Keratinocyte (primary cell): ENCODE measurements at regions not wholly inside any gene's neighbourhood (a gene's known extent, or its start where the extent isn't known, plus 50 kb on each side); places are given as distances from the start of the nearest gene placed in this dataset.

Experiments
- DNase-seq: peaks from one replicate; pipeline ENCODE4 v3.0.0-alpha.2; 2011; ENCODE audit warnings: low read depth, missing footprints, low spot score
- FAIRE-seq: peaks from 2 replicates; lab custom pipeline; 2011; peaks lifted over from hg19 to GRCh38; lab: Jason Lieb, UNC
- H2AFZ ChIP-seq: 2 replicates; pipeline ENCODE4 v1.6.0; 2012; ENCODE audit warnings: low read length, control low read depth, inconsistent platforms; ENCODE audit not compliant: control insufficient read depth
- H3K27ac ChIP-seq: 2 replicates; pipeline ENCODE4 v1.5.1; 2011; ENCODE audit warnings: low read length; ENCODE audit not compliant: control insufficient read depth, insufficient read depth
- H3K27me3 ChIP-seq: 3 replicates; pipeline ENCODE4 v1.6.0; 2011; ENCODE audit warnings: low read length; ENCODE audit not compliant: control insufficient read depth, insufficient read depth; ENCODE audit errors: extremely low read depth
- H3K36me3 ChIP-seq, 2 experiments: 2 replicates in 1 of 2; 3 replicates in 1 of 2; pipeline ENCODE4 v1.5.1; 2011; ENCODE audit warnings: low read length in 2 of 2, mild to moderate bottlenecking in 1 of 2; ENCODE audit not compliant: control insufficient read depth in 2 of 2, insufficient read depth in 2 of 2; ENCODE audit errors: extremely low read depth in 1 of 2
- H3K4me1 ChIP-seq: 3 replicates; pipeline ENCODE4 v1.5.1; 2011; ENCODE audit warnings: low read length; ENCODE audit not compliant: control insufficient read depth, insufficient read depth; ENCODE audit errors: extremely low read depth
- H3K4me2 ChIP-seq: 3 replicates; pipeline ENCODE4 v1.6.0; 2011; ENCODE audit warnings: low read depth, low read length; ENCODE audit not compliant: control insufficient read depth, insufficient read depth; ENCODE audit errors: extremely low read depth
- H3K4me3 ChIP-seq, 3 experiments: fragments of 200-600 bp in 1 of 3; sonication (generic) in 1 of 3; 2 replicates in 2 of 3; 3 replicates in 1 of 3; pipeline ENCODE4 v1.5.1; 2011 to 2016; ENCODE audit warnings: low read length in 3 of 3, mild to moderate bottlenecking in 3 of 3, control low read depth in 2 of 3, inconsistent platforms in 1 of 3, low read depth in 1 of 3, mixed read lengths in 1 of 3, mixed run types in 1 of 3, moderate library complexity in 1 of 3; ENCODE audit not compliant: control insufficient read depth in 2 of 3, insufficient read depth in 2 of 3; ENCODE audit errors: extremely low read depth in 1 of 3
- H3K79me2 ChIP-seq: 2 replicates; pipeline ENCODE4 v1.6.0; 2012; ENCODE audit warnings: low read length; ENCODE audit not compliant: control insufficient read depth, insufficient read depth
- H3K9ac ChIP-seq: 3 replicates; pipeline ENCODE4 v1.6.0; 2011; ENCODE audit warnings: low read length; ENCODE audit not compliant: control insufficient read depth, insufficient read depth; ENCODE audit errors: extremely low read depth
- H3K9me1 ChIP-seq: 3 replicates; pipeline ENCODE4 v1.6.0; 2011; ENCODE audit warnings: low read length; ENCODE audit not compliant: control insufficient read depth, insufficient read depth; ENCODE audit errors: extremely low read depth
- H3K9me3 ChIP-seq: 2 replicates; pipeline ENCODE4 v1.5.1; 2012; ENCODE audit warnings: low read depth, low read length; ENCODE audit not compliant: control insufficient read depth
- H4K20me1 ChIP-seq: 3 replicates; pipeline ENCODE4 v1.6.0; 2011; ENCODE audit warnings: low read length; ENCODE audit not compliant: control insufficient read depth, insufficient read depth; ENCODE audit errors: extremely low read depth
- EZH2 ChIP-seq: IDR thresholded peaks from one replicate; pipeline ENCODE4 v1.6.1; 2012; ENCODE audit warnings: inconsistent platforms, mild to moderate bottlenecking, low read length, moderate library complexity
- dilution Hi-C: fragments of 300-500 bp; cut with MboI; formaldehyde crosslinking; loops from one replicate; pipeline ENCODE4 v1.7.0; 2020; ENCODE audit warnings: low sequenced_read_pairs; ENCODE audit not compliant: extremely low pct_ligation_motif_present
- TF ChIP-seq, protein P1 (sequence below), 3 experiments: IDR thresholded peaks in 1 of 3; conservative IDR thresholded peaks in 1 of 3; optimal IDR thresholded peaks in 1 of 3; 2 replicates in 2 of 3; 3 replicates in 1 of 3; pipeline versions ENCODE3 to v1.5.1; 2011; ENCODE audit warnings: low read length in 3 of 3, mild to moderate bottlenecking in 3 of 3, moderate library complexity in 2 of 3, control low read depth in 1 of 3, inconsistent platforms in 1 of 3; ENCODE audit not compliant: insufficient read depth in 2 of 3; ENCODE audit errors: extremely low read depth in 1 of 3

GRCh38 chr2:240230291-240230931 lies 90.0 kb upstream of the OTOS start:
- no peak overlapping the region for H3K4me3 ChIP-seq
- no peak for DNase-seq
- TF ChIP-seq, protein P1, sequence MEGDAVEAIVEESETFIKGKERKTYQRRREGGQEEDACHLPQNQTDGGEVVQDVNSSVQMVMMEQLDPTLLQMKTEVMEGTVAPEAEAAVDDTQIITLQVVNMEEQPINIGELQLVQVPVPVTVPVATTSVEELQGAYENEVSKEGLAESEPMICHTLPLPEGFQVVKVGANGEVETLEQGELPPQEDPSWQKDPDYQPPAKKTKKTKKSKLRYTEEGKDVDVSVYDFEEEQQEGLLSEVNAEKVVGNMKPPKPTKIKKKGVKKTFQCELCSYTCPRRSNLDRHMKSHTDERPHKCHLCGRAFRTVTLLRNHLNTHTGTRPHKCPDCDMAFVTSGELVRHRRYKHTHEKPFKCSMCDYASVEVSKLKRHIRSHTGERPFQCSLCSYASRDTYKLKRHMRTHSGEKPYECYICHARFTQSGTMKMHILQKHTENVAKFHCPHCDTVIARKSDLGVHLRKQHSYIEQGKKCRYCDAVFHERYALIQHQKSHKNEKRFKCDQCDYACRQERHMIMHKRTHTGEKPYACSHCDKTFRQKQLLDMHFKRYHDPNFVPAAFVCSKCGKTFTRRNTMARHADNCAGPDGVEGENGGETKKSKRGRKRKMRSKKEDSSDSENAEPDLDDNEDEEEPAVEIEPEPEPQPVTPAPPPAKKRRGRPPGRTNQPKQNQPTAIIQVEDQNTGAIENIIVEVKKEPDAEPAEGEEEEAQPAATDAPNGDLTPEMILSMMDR (optimal IDR thresholded peaks at IDR 0.05 in 1 of 3, IDR thresholded peaks at IDR 0.05 in 1 of 3, conservative IDR thresholded peaks at IDR 0.05 in 1 of 3; ENCODE audit: extremely low read depth in 1 of 3, insufficient read depth in 2 of 3, low read length in 3 of 3): no peak
- TF ChIP-seq EZH2: no peak
- H3K4me2 ChIP-seq: no peak overlapping the region
- peaks cover 2% of the 10 kb centered on the region for H3K9me1 ChIP-seq
- no peak overlapping the region for H3K27ac ChIP-seq
- no peak overlapping the region for H3K9ac ChIP-seq
- dilution Hi-C loops: no loop called here
- no peaks in the 10 kb centered on the region for H3K79me2 ChIP-seq
- no peaks in the 10 kb centered on the region for H3K9me3 ChIP-seq
- H4K20me1 ChIP-seq: peaks cover 3% of the 10 kb centered on the region
- peaks cover 12% of the 10 kb centered on the region for H3K4me1 ChIP-seq
- H2AFZ ChIP-seq: no peak overlapping the region
- no peak for FAIRE-seq
- H3K36me3 ChIP-seq: no peaks in the 10 kb centered on the region
- peaks cover 7% of the 10 kb centered on the region for H3K27me3 ChIP-seq

- Histone ChIP-seq H4K20me1 (peaks cover 3% of the 10 kb centered on the region), H3K9ac (no peak overlapping the region), H3K27me3 (peaks cover 2% of the 10 kb centered on the region), H3K4me1 (peaks cover 16% of the 10 kb centered on the region), H3K4me2 (no peak overlapping the region), H3K9me3 (no peaks in the 10 kb centered on the region), H3K9me1 (peaks cover 2% of the 10 kb centered on the region), H2AFZ (no peak overlapping the region), H3K27ac (no peak overlapping the region), H3K36me3 (no peaks in the 10 kb centered on the region), H3K79me2 (no peaks in the 10 kb centered on the region), H3K4me3 (no peak overlapping the region)
- DNase-seq: no peak
- dilution Hi-C loops: no loop called here
- TF ChIP-seq, protein P1 (optimal IDR thresholded peaks at IDR 0.05 in 1 of 3, IDR thresholded peaks at IDR 0.05 in 1 of 3, conservative IDR thresholded peaks at IDR 0.05 in 1 of 3; ENCODE audit: extremely low read depth in 1 of 3, insufficient read depth in 2 of 3, low read length in 3 of 3): no peak
- no peak for TF ChIP-seq EZH2
- FAIRE-seq: no peak
Measured at GRCh38 chr2:240231838-240232244, 91.4 kb upstream of the OTOS start.
